Smooth muscle cell (in vitro differentiated cells): ENCODE measurements at regions not wholly inside any gene's neighbourhood (a gene's known extent, or its start where the extent isn't known, plus 50 kb on each side); places are given as distances from the start of the nearest gene placed in this dataset.

ENCODE experiments used
- DNase-seq: peaks from one replicate; lab custom pipeline; 2025; ENCODE audit not compliant: unreplicated experiment; lab: John Stamatoyannopoulos, UW
- H2AFZ ChIP-seq: fragments of 200-600 bp; sonication (generic); 2 replicates; pipeline ENCODE4 v1.6.0; 2016; ENCODE audit warnings: antibody characterized with exemption, low read depth, mild to moderate bottlenecking
- H3F3A ChIP-seq: fragments of 200-600 bp; sonication (generic); 2 replicates; pipeline ENCODE4 v1.6.0; 2017; ENCODE audit warnings: antibody characterized with exemption, low read depth
- H3K27ac ChIP-seq: fragments of 200-600 bp; sonication (generic); 2 replicates; pipeline ENCODE4 v1.5.1; 2016; ENCODE audit warnings: low read depth, mild to moderate bottlenecking
- H3K27me3 ChIP-seq: fragments of 200-600 bp; sonication (generic); 2 replicates; pipeline ENCODE4 v1.6.1; 2016; ENCODE audit warnings: low read depth, mild to moderate bottlenecking
- H3K36me3 ChIP-seq: fragments of 200-600 bp; sonication (generic); 2 replicates; pipeline ENCODE4 v1.5.1; 2016; ENCODE audit warnings: low read depth
- H3K4me1 ChIP-seq: fragments of 200-600 bp; sonication (generic); 2 replicates; pipeline ENCODE4 v1.5.1; 2016; ENCODE audit warnings: low read depth
- H3K4me2 ChIP-seq: fragments of 200-600 bp; sonication (generic); 2 replicates; pipeline ENCODE4 v1.6.0; 2016; ENCODE audit warnings: mild to moderate bottlenecking
- H3K4me3 ChIP-seq: fragments of 200-600 bp; sonication (generic); 2 replicates; pipeline ENCODE4 v1.5.1; 2016; ENCODE audit warnings: mild to moderate bottlenecking
- H3K79me2 ChIP-seq: fragments of 200-600 bp; sonication (generic); 2 replicates; pipeline ENCODE4 v1.6.0; 2016; ENCODE audit warnings: low read depth, mild to moderate bottlenecking
- H3K9ac ChIP-seq: fragments of 200-600 bp; sonication (generic); 2 replicates; pipeline ENCODE4 v1.6.0; 2016; ENCODE audit warnings: low read depth
- H3K9me3 ChIP-seq: fragments of 200-600 bp; sonication (generic); replicated peaks from 2 replicates; pipeline ENCODE4 v1.5.1; 2016; ENCODE audit warnings: low read depth
- H4K20me1 ChIP-seq: fragments of 200-600 bp; sonication (generic); 2 replicates; pipeline ENCODE4 v1.6.0; 2016; ENCODE audit warnings: low read depth
- WGBS: methylation state at CpG from one replicate; pipeline ENCODE4 v1.1.7; 2016; ENCODE audit warnings: low lambda C conversion rate; 5-methylcytosine and 5-hydroxymethylcytosine counted together
- TF ChIP-seq, protein P1 (sequence below): fragments of 200-600 bp; sonication (generic); IDR thresholded peaks from 2 replicates; pipeline ENCODE4 v1.5.1; 2017; ENCODE audit warnings: borderline replicate concordance, mild to moderate bottlenecking, antibody characterized with exemption; ENCODE audit not compliant: insufficient read depth, poor library complexity, severe bottlenecking

DNA sequence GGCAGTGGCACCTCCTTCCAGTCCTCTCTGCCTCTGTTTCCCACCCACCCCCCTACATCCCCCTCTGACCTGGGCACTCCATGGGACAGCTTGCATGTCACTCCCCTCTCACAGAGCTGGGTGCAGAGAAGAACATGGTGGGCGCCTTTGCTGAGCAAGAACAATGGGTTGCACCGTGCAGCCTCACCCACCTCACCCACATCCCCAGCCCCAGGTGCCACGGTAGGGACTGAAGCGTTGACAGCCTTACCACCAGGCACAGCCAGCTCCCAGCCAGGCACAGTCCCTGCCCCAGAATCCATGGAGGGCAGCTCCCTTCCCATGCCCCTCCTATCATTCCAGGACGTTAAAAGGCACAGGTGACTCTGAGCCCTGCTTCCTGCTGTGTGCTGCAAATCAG lies 93.1 kb upstream of the VSTM2B start:
- H3K27ac ChIP-seq, result no peak overlapping the region
- H3K27me3 ChIP-seq, result no peaks in the 10 kb centered on the region
- H4K20me1 ChIP-seq, result no peaks in the 10 kb centered on the region
- H3F3A ChIP-seq, result no peaks in the 10 kb centered on the region
- WGBS, result 86% methylated on average over 5 of the region's 5 CpGs
- no peak overlapping the region for H2AFZ ChIP-seq
- no peaks in the 10 kb centered on the region for H3K36me3 ChIP-seq
- H3K79me2 ChIP-seq, result no peaks in the 10 kb centered on the region
- no peak overlapping the region for H3K4me2 ChIP-seq
- no peaks in the 10 kb centered on the region for H3K4me1 ChIP-seq
- no peak overlapping the region for H3K4me3 ChIP-seq
- no peaks in the 10 kb centered on the region for H3K9me3 ChIP-seq
- no peak for DNase-seq
- TF ChIP-seq, protein P1, sequence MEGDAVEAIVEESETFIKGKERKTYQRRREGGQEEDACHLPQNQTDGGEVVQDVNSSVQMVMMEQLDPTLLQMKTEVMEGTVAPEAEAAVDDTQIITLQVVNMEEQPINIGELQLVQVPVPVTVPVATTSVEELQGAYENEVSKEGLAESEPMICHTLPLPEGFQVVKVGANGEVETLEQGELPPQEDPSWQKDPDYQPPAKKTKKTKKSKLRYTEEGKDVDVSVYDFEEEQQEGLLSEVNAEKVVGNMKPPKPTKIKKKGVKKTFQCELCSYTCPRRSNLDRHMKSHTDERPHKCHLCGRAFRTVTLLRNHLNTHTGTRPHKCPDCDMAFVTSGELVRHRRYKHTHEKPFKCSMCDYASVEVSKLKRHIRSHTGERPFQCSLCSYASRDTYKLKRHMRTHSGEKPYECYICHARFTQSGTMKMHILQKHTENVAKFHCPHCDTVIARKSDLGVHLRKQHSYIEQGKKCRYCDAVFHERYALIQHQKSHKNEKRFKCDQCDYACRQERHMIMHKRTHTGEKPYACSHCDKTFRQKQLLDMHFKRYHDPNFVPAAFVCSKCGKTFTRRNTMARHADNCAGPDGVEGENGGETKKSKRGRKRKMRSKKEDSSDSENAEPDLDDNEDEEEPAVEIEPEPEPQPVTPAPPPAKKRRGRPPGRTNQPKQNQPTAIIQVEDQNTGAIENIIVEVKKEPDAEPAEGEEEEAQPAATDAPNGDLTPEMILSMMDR, result no peak
- no peak overlapping the region for H3K9ac ChIP-seq

DNA sequence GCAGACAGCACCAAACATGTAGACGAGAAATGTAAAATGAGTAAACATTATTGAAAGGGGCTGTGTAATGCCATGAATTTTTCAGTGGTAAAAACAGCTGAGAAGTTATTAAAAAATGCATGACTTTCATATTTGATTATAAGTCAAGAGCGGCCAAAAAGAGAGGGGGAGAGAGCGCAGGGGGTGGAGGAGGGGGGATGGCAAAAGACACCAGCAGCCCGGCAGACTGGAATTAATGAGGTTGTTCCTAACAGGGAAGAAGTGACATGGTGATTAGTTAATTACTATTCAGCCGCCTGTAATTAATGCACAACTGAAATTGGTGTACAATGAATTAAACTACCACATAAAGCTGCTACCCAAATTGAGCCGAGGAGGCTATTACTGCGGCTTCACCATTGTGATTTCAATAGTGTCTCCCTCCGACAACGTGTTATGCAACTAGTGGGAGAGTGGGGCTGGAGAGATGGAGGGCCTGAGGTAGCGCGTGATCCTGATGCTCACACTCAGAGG lies 89.1 kb upstream of the VSTM2B start:
- no peak for DNase-seq
- Histone ChIP-seq H3K79me2 (no peaks in the 10 kb centered on the region), H4K20me1 (no peaks in the 10 kb centered on the region), H2AFZ (no peak overlapping the region), H3K4me2 (no peak overlapping the region), H3K9ac (no peak overlapping the region), H3F3A (no peaks in the 10 kb centered on the region), H3K4me3 (no peak overlapping the region), H3K4me1 (no peaks in the 10 kb centered on the region), H3K9me3 (no peaks in the 10 kb centered on the region), H3K27ac (no peak overlapping the region), H3K27me3 (no peaks in the 10 kb centered on the region), H3K36me3 (no peaks in the 10 kb centered on the region)
- WGBS, result 93% methylated on average over 11 of the region's 11 CpGs
- TF ChIP-seq, protein P1, result no peak

DNA sequence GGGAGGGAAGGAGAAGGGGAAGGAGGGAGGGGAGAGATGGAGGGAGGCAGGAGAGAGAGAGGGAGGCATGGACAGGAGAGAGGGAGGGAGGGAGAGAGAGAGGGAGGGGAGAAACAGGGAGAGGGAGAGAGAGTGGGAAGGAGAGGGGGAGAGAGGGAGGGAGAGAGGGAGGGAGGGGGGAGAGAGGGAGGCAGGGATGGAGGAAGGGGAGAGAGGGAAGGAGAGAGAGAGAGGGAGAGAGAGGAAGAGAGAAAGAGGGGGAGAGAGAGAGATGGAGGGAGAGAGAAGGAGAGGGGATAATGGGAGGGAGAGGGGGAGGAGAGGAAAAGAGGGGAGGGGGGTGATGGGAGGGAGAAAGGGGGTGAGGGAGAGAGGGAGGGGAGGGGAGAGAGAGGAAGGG lies 86.8 kb upstream of the VSTM2B start:
- H3K4me2 ChIP-seq, result no peak overlapping the region
- H3K36me3 ChIP-seq, result no peaks in the 10 kb centered on the region
- TF ChIP-seq, protein P1, result no peak
- no peaks in the 10 kb centered on the region for H4K20me1 ChIP-seq
- no peaks in the 10 kb centered on the region for H3K79me2 ChIP-seq
- H3K27ac ChIP-seq, result no peak overlapping the region
- no peak for DNase-seq
- no peaks in the 10 kb centered on the region for H3K4me1 ChIP-seq
- no peaks in the 10 kb centered on the region for H3K9me3 ChIP-seq
- H2AFZ ChIP-seq, result no peak overlapping the region
- no peaks in the 10 kb centered on the region for H3K27me3 ChIP-seq
- H3K4me3 ChIP-seq, result no peak overlapping the region
- H3K9ac ChIP-seq, result no peak overlapping the region
- H3F3A ChIP-seq, result no peaks in the 10 kb centered on the region

DNA sequence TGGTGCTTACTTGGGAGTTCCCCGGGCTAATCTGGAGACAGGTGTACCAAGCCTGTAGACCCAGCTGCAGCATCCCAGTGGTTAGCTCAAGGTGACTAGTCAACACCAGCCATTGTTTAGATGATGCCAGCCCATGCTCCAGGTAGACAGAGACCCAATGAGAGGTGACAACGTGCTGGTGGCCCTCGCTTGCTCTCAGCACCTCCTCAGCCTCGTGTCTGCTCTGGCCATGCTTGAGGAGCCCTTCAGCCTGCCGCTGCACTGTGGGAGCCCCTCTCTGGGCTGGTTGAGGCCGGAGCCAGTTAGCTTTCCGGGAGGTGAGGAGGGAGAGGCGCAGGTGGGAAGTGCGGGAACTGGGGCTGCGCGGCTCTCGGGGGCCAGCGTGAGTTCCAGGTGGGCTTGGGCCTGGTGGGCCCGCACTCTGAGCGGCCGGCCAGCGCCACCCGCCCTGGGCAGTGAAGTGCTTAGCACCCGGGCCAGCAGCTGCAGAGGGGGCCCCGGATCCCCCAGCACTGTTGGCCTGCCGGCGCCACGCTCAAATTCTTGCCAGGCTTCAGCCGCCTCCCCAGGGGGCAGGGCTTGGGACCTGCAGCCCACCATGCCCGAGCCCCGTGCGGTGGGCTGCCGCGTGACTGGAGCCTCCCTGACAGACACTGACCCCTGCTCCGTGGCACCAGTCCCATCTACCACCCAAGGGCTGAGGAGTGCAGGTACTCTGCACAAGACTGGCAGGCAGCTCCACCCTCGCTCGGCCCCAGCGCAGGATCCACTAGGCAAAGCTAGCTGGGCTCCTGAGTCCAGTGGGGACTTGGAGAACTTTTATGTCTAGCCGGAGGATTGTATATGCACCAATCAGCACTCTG lies 85.9 kb upstream of the VSTM2B start:
- Histone ChIP-seq H3K9me3 (no peaks in the 10 kb centered on the region), H2AFZ (no peak overlapping the region), H3K27me3 (no peaks in the 10 kb centered on the region), H4K20me1 (no peaks in the 10 kb centered on the region), H3K9ac (no peak overlapping the region), H3K27ac (no peak overlapping the region), H3K4me2 (no peak overlapping the region), H3K4me3 (no peak overlapping the region), H3F3A (no peaks in the 10 kb centered on the region), H3K79me2 (no peaks in the 10 kb centered on the region), H3K36me3 (no peaks in the 10 kb centered on the region), H3K4me1 (no peaks in the 10 kb centered on the region)
- TF ChIP-seq, protein P1, result no peak
- 91% methylated on average over 29 of the region's 34 CpGs for WGBS
- no peak for DNase-seq
